GM18868 (cell line): ENCODE measurements at regions not wholly inside any gene's neighbourhood (a gene's known extent, or its start where the extent isn't known, plus 50 kb on each side); places are given as distances from the start of the nearest gene placed in this dataset.
"Not testable (repeated sequence)": the region's sequence is repeated elsewhere in the genome, so short reads cannot be mapped to it uniquely, and the experiment has no call there.

Experiments used
- ATAC-seq: cut with Tn5 transposase; IDR thresholded peaks from one replicate; pipeline ENCODE4 v1.9.1; 2021; ENCODE audit warnings: mild to moderate bottlenecking, moderate library complexity; ENCODE audit not compliant: unreplicated experiment

GRCh38 chr15:30195355-30196008, 60.6 kb downstream of the GOLGA8T start:
- not testable (repeated sequence) for ATAC-seq

GRCh38 chr15:30196009-30196375, 61.1 kb downstream of the GOLGA8T start:
- ATAC-seq, result not testable (repeated sequence)

- ATAC-seq, result not testable (repeated sequence)
These were observed 61.9 kb downstream of the GOLGA8T start for GRCh38 chr15:30196769-30197168.

GRCh38 chr15:30201517-30201916, 66.7 kb downstream of the GOLGA8T start:
- not testable (repeated sequence) for ATAC-seq

GRCh38 chr15:30213733-30214132, 78.9 kb downstream of the GOLGA8T start:
- not testable (repeated sequence) for ATAC-seq

- not testable (repeated sequence) for ATAC-seq
These were observed 87.0 kb downstream of the GOLGA8T start for GRCh38 chr15:30221803-30222202.

GRCh38 chr15:30222798-30223591, 88.1 kb downstream of the GOLGA8T start:
- not testable (repeated sequence) for ATAC-seq

- ATAC-seq, result not testable (repeated sequence)
These were observed 90.5 kb downstream of the GOLGA8T start for GRCh38 chr15:30225233-30225891.

GRCh38 chr15:30261432-30262141, 126.7 kb downstream of the GOLGA8T start:
- not testable (repeated sequence) for ATAC-seq

GRCh38 chr15:30262142-30262460, 127.2 kb downstream of the GOLGA8T start:
- peak; percentile 69 for ATAC-seq

GRCh38 chr15:30264000-30264399, 129.1 kb downstream of the GOLGA8T start:
- not testable (repeated sequence) for ATAC-seq

GRCh38 chr15:30295150-30295844, 98.0 kb downstream of the CHRFAM7A start:
- ATAC-seq, result not testable (repeated sequence)

GRCh38 chr15:30303968-30304367, 89.4 kb downstream of the CHRFAM7A start:
- not testable (repeated sequence) for ATAC-seq
